Retinal pigment epithelial cell (primary cell): ENCODE measurements at regions not wholly inside any gene's neighbourhood (a gene's known extent, or its start where the extent isn't known, plus 50 kb on each side); places are given as distances from the start of the nearest gene placed in this dataset.
"Not testable (repeated sequence)": the region's sequence is repeated elsewhere in the genome, so short reads cannot be mapped to it uniquely, and the experiment has no call there.

Experiments
- DNase-seq: peaks from one replicate; pipeline ENCODE4 v3.0.0-alpha.2; 2010; ENCODE audit warnings: low read depth
- H3K4me3 ChIP-seq: 2 replicates; pipeline ENCODE4 v1.5.1; 2011; ENCODE audit warnings: mild to moderate bottlenecking, low read length, control low read depth, moderate library complexity
- TF ChIP-seq, protein P1 (sequence below): conservative IDR thresholded peaks from 2 replicates; pipeline ENCODE4 v1.5.1; 2011; ENCODE audit warnings: low read depth, low read length, control low read depth, inconsistent platforms

DNA sequence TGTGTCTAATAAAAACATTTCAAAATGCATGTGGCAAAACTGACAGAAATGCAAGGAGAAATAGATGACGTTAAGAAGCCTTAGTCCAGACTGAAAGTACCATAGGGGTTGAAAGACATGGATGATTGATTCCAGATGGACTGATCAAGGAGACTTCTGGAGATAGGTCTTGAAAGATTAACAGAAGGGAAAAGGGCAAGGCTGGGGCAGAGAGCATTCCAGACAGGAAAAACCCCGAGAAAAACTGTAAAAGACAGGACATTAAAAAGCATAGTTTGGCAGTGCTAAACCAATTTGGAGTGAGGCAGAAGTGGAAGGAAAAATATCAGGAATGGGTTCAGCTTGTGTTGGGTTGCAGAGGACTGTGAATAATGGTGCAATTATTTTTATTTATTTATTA lies 375.2 kb upstream of the SGO1 start:
- H3K4me3 ChIP-seq: no peak overlapping the region
- TF ChIP-seq, protein P1, sequence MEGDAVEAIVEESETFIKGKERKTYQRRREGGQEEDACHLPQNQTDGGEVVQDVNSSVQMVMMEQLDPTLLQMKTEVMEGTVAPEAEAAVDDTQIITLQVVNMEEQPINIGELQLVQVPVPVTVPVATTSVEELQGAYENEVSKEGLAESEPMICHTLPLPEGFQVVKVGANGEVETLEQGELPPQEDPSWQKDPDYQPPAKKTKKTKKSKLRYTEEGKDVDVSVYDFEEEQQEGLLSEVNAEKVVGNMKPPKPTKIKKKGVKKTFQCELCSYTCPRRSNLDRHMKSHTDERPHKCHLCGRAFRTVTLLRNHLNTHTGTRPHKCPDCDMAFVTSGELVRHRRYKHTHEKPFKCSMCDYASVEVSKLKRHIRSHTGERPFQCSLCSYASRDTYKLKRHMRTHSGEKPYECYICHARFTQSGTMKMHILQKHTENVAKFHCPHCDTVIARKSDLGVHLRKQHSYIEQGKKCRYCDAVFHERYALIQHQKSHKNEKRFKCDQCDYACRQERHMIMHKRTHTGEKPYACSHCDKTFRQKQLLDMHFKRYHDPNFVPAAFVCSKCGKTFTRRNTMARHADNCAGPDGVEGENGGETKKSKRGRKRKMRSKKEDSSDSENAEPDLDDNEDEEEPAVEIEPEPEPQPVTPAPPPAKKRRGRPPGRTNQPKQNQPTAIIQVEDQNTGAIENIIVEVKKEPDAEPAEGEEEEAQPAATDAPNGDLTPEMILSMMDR: no peak
- DNase-seq: no peak

DNA sequence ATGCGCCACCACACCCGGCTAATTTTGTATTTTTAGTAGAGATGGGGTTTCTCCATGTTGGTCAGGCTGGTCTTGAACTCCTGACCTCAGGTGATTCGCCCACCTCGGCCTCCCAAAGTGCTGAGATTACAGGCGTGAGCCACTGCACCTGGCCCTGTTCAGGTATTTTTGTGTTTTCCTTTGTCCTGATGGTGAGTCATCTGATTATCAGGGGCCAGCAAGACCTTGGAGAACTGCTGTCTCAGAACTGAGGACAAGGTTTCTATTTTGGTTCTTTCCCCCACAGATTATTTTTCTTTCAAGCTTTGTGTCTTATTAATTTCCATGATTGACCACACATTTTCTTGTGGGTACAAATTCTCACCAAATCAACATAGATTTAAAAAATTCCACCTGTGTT lies 374.4 kb upstream of the SGO1 start:
- H3K4me3 ChIP-seq, DNase-seq: not testable (repeated sequence)

DNA sequence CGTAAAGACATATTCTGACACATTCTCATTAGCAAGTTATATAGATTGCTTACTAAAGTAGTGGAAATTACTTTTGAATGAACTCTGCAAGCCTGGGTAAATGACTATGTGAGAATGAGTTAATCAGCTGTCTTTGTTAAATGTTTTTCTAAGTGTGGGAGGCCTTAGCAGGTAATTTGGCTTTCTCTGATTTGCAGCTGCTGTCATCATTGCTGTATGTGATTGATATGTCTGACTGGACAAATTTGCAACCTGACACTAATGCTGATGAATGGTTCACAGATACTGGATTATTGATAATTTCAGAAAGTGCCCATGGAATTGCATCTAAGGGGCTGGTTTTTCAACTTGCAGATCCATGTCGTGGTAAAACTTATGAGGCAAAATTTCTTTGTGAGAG lies 372.2 kb upstream of the SGO1 start:
- DNase-seq: no peak
- TF ChIP-seq, protein P1: no peak
- no peak overlapping the region for H3K4me3 ChIP-seq

DNA sequence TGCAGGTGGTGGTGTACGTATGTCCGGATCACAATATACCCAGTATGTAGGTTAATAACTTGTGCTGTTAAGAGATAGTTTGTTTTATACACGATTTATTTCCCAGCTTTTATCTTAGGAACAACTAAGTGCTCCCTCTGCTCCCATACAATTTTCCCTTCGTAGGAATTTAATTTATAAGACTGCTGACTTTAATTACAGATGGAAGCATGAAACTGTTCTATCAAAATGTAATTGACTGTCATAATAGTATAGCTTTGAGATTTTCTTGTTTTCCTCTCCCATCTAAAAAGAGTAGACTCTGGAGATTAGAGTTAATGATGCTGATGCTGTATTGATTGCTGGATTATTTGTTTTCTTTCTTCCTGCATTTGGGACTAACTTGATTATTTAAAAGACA lies 370.7 kb upstream of the SGO1 start:
- TF ChIP-seq, protein P1: no peak

DNA sequence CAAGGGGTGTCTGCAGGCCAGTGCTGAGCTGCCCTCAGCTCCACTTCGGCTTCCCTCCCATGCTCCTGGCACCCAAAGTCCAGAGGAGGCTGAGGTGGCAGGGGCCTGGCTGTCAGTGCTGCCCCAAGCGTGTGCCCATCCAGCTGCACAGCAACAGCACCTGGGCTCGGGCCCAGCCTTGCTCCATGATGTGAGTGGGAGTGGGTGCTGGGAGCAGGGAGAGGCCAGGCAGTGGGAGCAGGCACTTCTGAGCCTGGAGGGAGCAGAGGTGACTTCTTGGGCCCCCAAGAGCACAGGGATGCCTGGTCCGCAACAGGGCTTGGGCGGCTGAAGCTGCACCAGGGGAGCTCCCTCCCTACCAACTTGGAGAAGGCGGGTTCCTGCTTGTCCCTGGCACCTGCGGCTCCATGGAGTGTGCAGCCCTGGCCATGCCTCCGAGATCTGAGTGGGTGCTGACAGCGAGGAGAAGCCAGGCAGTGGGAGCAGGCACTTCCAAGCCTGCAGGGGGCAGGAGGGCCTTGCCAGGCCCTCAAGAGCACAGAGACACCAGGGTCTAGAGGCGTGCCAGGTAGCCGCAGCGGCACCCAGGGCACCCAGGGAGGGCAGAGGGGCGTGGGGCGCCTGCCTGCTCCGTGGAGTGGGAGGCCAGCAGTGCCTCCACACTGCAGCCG lies 366.7 kb upstream of the SGO1 start:
- TF ChIP-seq, protein P1: no peak
- DNase-seq: no peak
- no peak overlapping the region for H3K4me3 ChIP-seq

More for the DNA sequence above, 370.7 kb upstream of the SGO1 start:
- H3K4me3 ChIP-seq: no peak overlapping the region
- DNase-seq: no peak

DNA sequence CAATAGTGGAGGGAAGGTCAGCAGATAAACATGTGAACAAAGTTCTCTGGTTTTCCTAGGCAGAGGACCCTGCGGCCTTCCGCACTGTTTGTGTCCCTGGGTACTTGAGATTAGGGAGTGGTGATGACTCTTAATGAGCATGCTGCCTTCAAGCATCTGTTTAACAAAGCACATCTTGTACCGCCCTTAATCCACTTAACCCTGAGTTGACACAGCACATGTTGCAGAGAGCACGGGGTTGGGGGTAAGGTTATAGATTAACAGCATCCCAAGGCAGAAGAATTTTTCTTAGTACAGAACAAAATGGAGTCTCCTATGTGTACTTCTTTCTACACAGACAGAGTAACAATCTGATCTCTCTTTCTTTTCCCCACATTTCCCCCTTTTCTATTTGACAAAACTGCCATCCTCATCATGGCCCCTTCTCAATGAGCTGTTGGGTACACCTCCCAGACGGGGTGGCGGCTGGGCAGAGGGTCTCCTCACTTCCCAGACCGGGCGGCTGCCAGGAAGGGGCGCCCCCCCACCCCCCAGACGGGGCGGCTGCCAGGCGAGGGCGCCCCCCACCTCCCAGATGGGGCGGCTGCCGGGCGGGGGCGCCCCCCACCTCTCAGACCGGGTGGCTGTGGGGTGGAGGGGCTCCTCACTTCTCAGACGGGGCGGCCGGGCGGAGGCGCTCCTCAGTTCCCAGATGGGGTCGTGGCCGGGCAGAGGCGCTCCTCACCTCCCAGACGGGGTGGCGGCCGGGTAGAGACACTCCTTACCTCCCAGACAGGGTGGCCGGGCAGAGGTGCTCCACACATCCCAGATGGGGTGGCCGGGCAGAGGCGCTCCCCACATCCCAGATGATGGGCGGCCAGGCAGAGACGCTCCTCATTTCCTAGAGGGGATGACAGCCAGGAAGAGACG lies 361.6 kb upstream of the SGO1 start:
- H3K4me3 ChIP-seq, DNase-seq: not testable (repeated sequence)

DNA sequence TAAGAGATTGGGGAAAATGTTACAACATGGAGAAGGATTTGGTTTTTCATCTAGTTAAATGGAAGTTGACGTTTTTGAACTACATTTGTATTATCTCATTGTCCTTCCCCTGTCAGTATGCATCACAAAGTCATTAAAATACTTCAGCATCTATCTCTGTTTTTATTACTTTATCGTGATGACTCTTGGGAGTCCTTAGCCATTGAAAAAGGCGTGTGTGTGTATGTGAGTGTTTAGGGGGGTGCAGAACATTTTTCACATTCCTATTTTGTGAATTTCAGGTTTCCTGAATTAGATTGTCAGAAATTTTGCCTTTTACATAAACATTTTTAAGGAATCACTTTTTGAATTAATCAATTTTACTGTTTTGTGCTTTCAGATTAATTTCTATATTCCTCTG lies 360.6 kb upstream of the SGO1 start:
- no peak overlapping the region for H3K4me3 ChIP-seq
- no peak for DNase-seq
- TF ChIP-seq, protein P1: no peak

DNA sequence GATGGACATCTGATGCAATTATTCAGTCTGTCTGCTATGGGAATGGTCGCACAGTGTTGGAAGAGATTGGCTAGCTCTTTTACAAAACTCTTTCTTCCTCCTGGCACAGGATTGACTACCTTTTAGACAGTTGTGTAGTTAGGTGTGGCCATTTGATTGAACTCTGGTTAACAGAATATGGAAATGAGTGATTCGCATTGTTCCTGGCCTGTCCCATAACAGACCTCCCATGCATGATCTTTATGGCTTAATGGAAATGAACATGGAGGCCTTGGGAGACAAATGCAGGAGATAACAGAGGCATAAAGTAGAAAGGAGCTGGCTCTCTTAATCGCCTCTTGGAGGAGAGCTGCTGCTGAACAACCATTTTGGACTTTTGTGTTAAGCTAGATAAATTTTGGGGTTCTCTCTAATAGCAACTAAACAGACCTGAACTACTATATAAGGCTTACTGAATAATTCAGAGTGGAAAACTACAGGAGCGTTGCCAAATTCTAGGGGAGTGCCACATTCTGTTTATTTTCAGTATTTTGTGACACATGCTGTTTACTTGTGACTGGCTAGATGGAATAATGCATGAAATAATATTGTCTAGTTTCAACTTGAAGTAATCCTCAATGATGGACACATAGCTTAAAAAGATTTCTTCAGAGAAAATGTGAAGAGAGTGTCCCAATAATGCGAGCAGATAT lies 357.7 kb upstream of the SGO1 start:
- H3K4me3 ChIP-seq: no peak overlapping the region
- TF ChIP-seq, protein P1: no peak
- no peak for DNase-seq
